HepG2 (cell line): ENCODE measurements at regions not wholly inside any gene's neighbourhood (a gene's known extent, or its start where the extent isn't known, plus 50 kb on each side); places are given as distances from the start of the nearest gene placed in this dataset.

Source experiments
- ATAC-seq: fragments of 200-7000 bp; cut with Tn5 transposase; 3 replicates; pipeline ENCODE4 v1.9.1; 2020; ENCODE audit warnings: mild to moderate bottlenecking, moderate library complexity
- BruUV-seq: library from RNA; stranded (reverse); fragments of 400-500 nt; replicated peaks from 2 replicates; lab custom pipeline; 2021; lab: Mats Ljungman, UMichigan
- CTCF ChIA-PET: fragments of 300-600 bp; formaldehyde crosslinking; extraction: SDS; loops from one replicate; lab custom pipeline; 2021; ENCODE audit warnings: low total read pairs, inconsistent platforms, low intra/inter-chr PET ratio; lab: Yijun Ruan, JAX
- POLR2A ChIA-PET: fragments of 350-600 bp; sonication (Branson Sonifier 250); formaldehyde crosslinking; loops from one replicate; lab custom pipeline; 2020; ENCODE audit warnings: antibody characterized with exemption, inconsistent platforms; lab: Yijun Ruan, JAX
- DNase-seq: peaks from one replicate; pipeline ENCODE4 v3.0.0-alpha.2; 2015; ENCODE audit warnings: low spot score
- FAIRE-seq: peaks from 3 replicates; lab custom pipeline; 2011; peaks lifted over from hg19 to GRCh38; lab: Jason Lieb, UNC
- H2AFZ ChIP-seq: one replicate; pipeline ENCODE4 v1.6.1; 2011; ENCODE audit warnings: low read length, inconsistent platforms
- H3K27ac ChIP-seq: fragments of 300-600 bp; 3 replicates; pipeline ENCODE4 v1.8.0; 2011; ENCODE audit warnings: mixed run types, mild to moderate bottlenecking, mixed read lengths, low read length, inconsistent platforms; ENCODE audit not compliant: insufficient read depth; ENCODE audit errors: extremely low read length
- H3K27me3 ChIP-seq, 2 experiments: fragments of 200-600 bp in 1 of 2; 2 replicates in 1 of 2; 3 replicates in 1 of 2; pipeline versions ENCODE4 v1.6.0 to v1.8.0; 2011; ENCODE audit warnings: low read length in 2 of 2, mild to moderate bottlenecking in 2 of 2, moderate library complexity in 2 of 2, inconsistent platforms in 1 of 2; ENCODE audit not compliant: insufficient read depth in 2 of 2, control insufficient read depth in 1 of 2
- H3K36me3 ChIP-seq, 2 experiments: fragments of 200-600 bp in 1 of 2; replicated peaks in 1 of 2; 2 replicates in 1 of 2; 3 replicates in 1 of 2; pipeline versions ENCODE4 v1.5.1 to v1.8.0; 2011; ENCODE audit warnings: low read length in 2 of 2, inconsistent platforms in 1 of 2; ENCODE audit not compliant: insufficient read depth in 2 of 2, control insufficient read depth in 1 of 2
- H3K4me1 ChIP-seq: 2 replicates; pipeline ENCODE4 v1.5.1; 2012; ENCODE audit warnings: low read length, inconsistent platforms; ENCODE audit not compliant: insufficient read depth
- H3K4me2 ChIP-seq: 2 replicates; pipeline ENCODE4 v1.6.0; 2011; ENCODE audit warnings: low read depth, low read length, inconsistent platforms
- H3K4me3 ChIP-seq, 3 experiments: fragments of 200-600 bp in 1 of 3; sonication (generic), shearing (Covaris generic) in 1 of 3; replicated peaks in 1 of 3; 2 replicates each; pipeline ENCODE4 v1.5.1; 2011 to 2016; ENCODE audit warnings: low read length in 3 of 3, inconsistent platforms in 2 of 3, low read depth in 2 of 3, mild to moderate bottlenecking in 2 of 3, control low read depth in 1 of 3, mixed read lengths in 1 of 3; ENCODE audit not compliant: insufficient read depth in 1 of 3
- H3K79me2 ChIP-seq: one replicate; pipeline ENCODE4 v1.6.1; 2011; ENCODE audit warnings: low read length, inconsistent platforms; ENCODE audit not compliant: insufficient read depth
- H3K9ac ChIP-seq: 2 replicates; pipeline ENCODE4 v1.6.0; 2011; ENCODE audit warnings: mild to moderate bottlenecking, low read depth, low read length, inconsistent platforms; ENCODE audit not compliant: insufficient read depth
- H3K9me3 ChIP-seq: 2 replicates; pipeline ENCODE4 v1.5.1; 2012; ENCODE audit warnings: mild to moderate bottlenecking, low read length
- H4K20me1 ChIP-seq: 2 replicates; pipeline ENCODE4 v1.6.0; 2011; ENCODE audit warnings: inconsistent platforms, mild to moderate bottlenecking, low read length, moderate library complexity; ENCODE audit not compliant: insufficient read depth
- CENPT ChIP-seq: sonication (generic); formaldehyde crosslinking; IDR thresholded peaks from 2 replicates; pipeline ENCODE4 v1.8.0; 2022; ENCODE audit warnings: low read depth, mild to moderate bottlenecking, moderate library complexity, missing genetic modification reagents
- HOXA9 ChIP-seq: sonication (generic); formaldehyde crosslinking; IDR thresholded peaks from 2 replicates; pipeline ENCODE4 v1.8.1; 2022; ENCODE audit warnings: missing genetic modification reagents, mild to moderate bottlenecking, moderate library complexity, borderline replicate concordance
- KLF6 ChIP-seq: IDR thresholded peaks from 2 replicates; pipeline ENCODE4 v1.8.0; 2016; ENCODE audit warnings: missing biosample characterization, missing genetic modification reagents
- NFYC ChIP-seq: IDR thresholded peaks from 2 replicates; pipeline ENCODE4 v1.6.1; 2016; ENCODE audit warnings: missing genetic modification reagents, missing compliant biosample characterization
- POGZ ChIP-seq: sonication (generic); formaldehyde crosslinking; IDR thresholded peaks from 2 replicates; pipeline ENCODE4 v1.4.0; 2020; ENCODE audit warnings: mild to moderate bottlenecking, missing genetic modification reagents
- POLR2G ChIP-seq: fragments of 200-400 bp; formaldehyde crosslinking; IDR thresholded peaks from 2 replicates; pipeline ENCODE4 v1.6.1; 2018; ENCODE audit warnings: mild to moderate bottlenecking, low read depth, low read length, moderate library complexity
- SMC3 ChIP-seq: IDR thresholded peaks from 2 replicates; pipeline ENCODE4 v1.6.1; 2011; ENCODE audit warnings: low read length, improper control_type of control experiment
- TAF15 ChIP-seq: fragments of 200-400 bp; formaldehyde crosslinking; IDR thresholded peaks from one replicate; pipeline ENCODE4 v1.6.1; 2018; ENCODE audit warnings: mild to moderate bottlenecking, low read depth, low read length; ENCODE audit not compliant: poor library complexity, severe bottlenecking
- TARDBP ChIP-seq: sonication (generic); formaldehyde crosslinking; IDR thresholded peaks from 2 replicates; pipeline ENCODE4 v1.8.0; 2022; ENCODE audit warnings: mild to moderate bottlenecking, missing genetic modification reagents
- TBP ChIP-seq: sonication (generic); formaldehyde crosslinking; IDR thresholded peaks from 2 replicates; pipeline ENCODE4 v1.5.0; 2020; ENCODE audit warnings: missing genetic modification reagents
- XRCC5 ChIP-seq: fragments of 200-400 bp; formaldehyde crosslinking; optimal IDR thresholded peaks from 2 replicates; pipeline ENCODE3; 2017; ENCODE audit warnings: mild to moderate bottlenecking, low read length
- ZNF432 ChIP-seq: sonication (generic); formaldehyde crosslinking; IDR thresholded peaks from 2 replicates; pipeline ENCODE4 v1.5.0; 2020; ENCODE audit warnings: missing genetic modification reagents, mild to moderate bottlenecking, borderline replicate concordance
- WGBS: methylation state at CpG from one replicate; pipeline ENCODE4 v1.1.6; 2017; ENCODE audit warnings: low lambda C conversion rate; 5-methylcytosine and 5-hydroxymethylcytosine counted together
- in situ Hi-C: cut with HindIII; loops from 2 replicates; pipeline ENCODE4 v1.10.0; 2017; ENCODE audit warnings: low pct_unique_long_range_greater_than_20kb; ENCODE audit not compliant: extremely low pct_ligation_motif_present
- intact Hi-C: fragments of 100-400 bp; cut with micrococcal nuclease; formaldehyde crosslinking; loops from one replicate; pipeline ENCODE4 v1.10.0; 2022; ENCODE audit not compliant: unreplicated experiment
- TF ChIP-seq, protein P1 (sequence below): sonication (generic); formaldehyde crosslinking; IDR thresholded peaks from 2 replicates; pipeline ENCODE4 v1.4.0; 2020; ENCODE audit warnings: missing genetic modification reagents
- TF ChIP-seq, protein P2 (sequence below): sonication (generic); formaldehyde crosslinking; IDR thresholded peaks from 2 replicates; pipeline ENCODE4 v1.4.0; 2020; ENCODE audit warnings: missing genetic modification reagents
- TF ChIP-seq, protein P3 (sequence below): sonication (generic); formaldehyde crosslinking; IDR thresholded peaks from 2 replicates; pipeline ENCODE4 v1.4.0; 2020; ENCODE audit warnings: missing genetic modification reagents
- TF ChIP-seq, protein P4 (sequence below): IDR thresholded peaks from 2 replicates; pipeline ENCODE4 v1.6.1; 2018; ENCODE audit warnings: missing genetic modification reagents, mild to moderate bottlenecking, missing compliant biosample characterization

DNA sequence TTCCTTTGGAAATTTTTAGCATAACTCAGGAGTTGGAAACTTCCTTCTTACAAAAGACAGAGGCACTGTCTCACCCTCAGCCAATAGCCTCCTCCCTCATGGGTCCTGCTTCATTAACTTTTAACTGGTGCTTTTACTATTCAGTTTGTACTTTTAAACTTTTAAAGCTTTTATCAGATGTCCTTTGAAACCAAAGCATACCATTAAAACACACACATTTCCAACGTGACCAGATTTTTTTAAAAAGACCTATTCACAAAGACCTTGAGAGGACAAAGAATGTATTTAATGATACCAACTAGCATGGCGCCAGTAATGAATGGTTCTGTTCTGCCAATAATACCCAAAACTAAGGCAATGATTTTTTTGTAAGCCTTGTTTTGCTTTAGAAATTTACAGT, 173.6 kb upstream of the EEA1 start:
- H4K20me1 ChIP-seq: no peaks in the 10 kb centered on the region
- FAIRE-seq (peak; percentile 63), DNase-seq (peak; percentile 92), ATAC-seq (peak; percentile 95)
- H3K4me1 ChIP-seq: peaks cover 80% of the 10 kb centered on the region
- H3K4me2 ChIP-seq: peak overlapping the region; percentile 45; the same call in 1 of the 2 replicates
- POLR2A ChIA-PET: interaction anchor here (1.0 to 1.4 kb wide), 2 partner anchors 19 to 87 kb away, joined by 3 to 11 read pairs; no protein-coding TSS in a partner anchor
- 14% methylated on average over 2 of the region's 2 CpGs for WGBS
- no peak overlapping the region for H3K4me3 ChIP-seq
- H3K27me3 ChIP-seq: no peaks in the 10 kb centered on the region
- no TSS peak for BruUV-seq
- intact Hi-C loops (loop anchor here (1.0 kb wide), 2 partner anchors 20 to 96 kb away; no protein-coding TSS in a partner anchor), in situ Hi-C loops (no loop called here)
- H3K79me2 ChIP-seq: no peaks in the 10 kb centered on the region
- no peak overlapping the region for H2AFZ ChIP-seq
- H3K27ac ChIP-seq: peak overlapping the region; percentile 91
- H3K9me3 ChIP-seq: no peaks in the 10 kb centered on the region
- H3K36me3 ChIP-seq: no peaks in the 10 kb centered on the region
- CTCF ChIA-PET: no interaction called here
- H3K9ac ChIP-seq: no peak overlapping the region; the same call in 1 of the 2 replicates
- TF ChIP-seq SMC3 (no peak), POGZ (CRISPR knock-in tag) (no peak), ZNF432 (CRISPR knock-in tag) (no peak), NFYC (0 out of 2 replicates have a peak, but pooled peaks have one; percentile 38), POLR2G (no peak), XRCC5 (no peak), TAF15 (no peak), TARDBP (CRISPR knock-in tag) (0 out of 2 replicates have a peak, but pooled peaks have one; percentile 32), TBP (CRISPR knock-in tag) (no peak), HOXA9 (CRISPR knock-in tag) (no peak), CENPT (CRISPR knock-in tag) (no peak), KLF6 (CRISPR knock-in tag) (no peak)
- TF ChIP-seq, protein P1, sequence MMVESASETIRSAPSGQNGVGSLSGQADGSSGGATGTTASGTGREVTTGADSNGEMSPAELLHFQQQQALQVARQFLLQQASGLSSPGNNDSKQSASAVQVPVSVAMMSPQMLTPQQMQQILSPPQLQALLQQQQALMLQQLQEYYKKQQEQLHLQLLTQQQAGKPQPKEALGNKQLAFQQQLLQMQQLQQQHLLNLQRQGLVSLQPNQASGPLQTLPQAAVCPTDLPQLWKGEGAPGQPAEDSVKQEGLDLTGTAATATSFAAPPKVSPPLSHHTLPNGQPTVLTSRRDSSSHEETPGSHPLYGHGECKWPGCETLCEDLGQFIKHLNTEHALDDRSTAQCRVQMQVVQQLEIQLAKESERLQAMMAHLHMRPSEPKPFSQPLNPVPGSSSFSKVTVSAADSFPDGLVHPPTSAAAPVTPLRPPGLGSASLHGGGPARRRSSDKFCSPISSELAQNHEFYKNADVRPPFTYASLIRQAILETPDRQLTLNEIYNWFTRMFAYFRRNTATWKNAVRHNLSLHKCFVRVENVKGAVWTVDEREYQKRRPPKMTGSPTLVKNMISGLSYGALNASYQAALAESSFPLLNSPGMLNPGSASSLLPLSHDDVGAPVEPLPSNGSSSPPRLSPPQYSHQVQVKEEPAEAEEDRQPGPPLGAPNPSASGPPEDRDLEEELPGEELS: peak; percentile 51
- TF ChIP-seq, protein P2, sequence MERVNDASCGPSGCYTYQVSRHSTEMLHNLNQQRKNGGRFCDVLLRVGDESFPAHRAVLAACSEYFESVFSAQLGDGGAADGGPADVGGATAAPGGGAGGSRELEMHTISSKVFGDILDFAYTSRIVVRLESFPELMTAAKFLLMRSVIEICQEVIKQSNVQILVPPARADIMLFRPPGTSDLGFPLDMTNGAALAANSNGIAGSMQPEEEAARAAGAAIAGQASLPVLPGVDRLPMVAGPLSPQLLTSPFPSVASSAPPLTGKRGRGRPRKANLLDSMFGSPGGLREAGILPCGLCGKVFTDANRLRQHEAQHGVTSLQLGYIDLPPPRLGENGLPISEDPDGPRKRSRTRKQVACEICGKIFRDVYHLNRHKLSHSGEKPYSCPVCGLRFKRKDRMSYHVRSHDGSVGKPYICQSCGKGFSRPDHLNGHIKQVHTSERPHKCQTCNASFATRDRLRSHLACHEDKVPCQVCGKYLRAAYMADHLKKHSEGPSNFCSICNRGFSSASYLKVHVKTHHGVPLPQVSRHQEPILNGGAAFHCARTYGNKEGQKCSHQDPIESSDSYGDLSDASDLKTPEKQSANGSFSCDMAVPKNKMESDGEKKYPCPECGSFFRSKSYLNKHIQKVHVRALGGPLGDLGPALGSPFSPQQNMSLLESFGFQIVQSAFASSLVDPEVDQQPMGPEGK (CRISPR knock-in tag): no peak; the same call in 1 of the 2 replicates
- TF ChIP-seq, protein P3, sequence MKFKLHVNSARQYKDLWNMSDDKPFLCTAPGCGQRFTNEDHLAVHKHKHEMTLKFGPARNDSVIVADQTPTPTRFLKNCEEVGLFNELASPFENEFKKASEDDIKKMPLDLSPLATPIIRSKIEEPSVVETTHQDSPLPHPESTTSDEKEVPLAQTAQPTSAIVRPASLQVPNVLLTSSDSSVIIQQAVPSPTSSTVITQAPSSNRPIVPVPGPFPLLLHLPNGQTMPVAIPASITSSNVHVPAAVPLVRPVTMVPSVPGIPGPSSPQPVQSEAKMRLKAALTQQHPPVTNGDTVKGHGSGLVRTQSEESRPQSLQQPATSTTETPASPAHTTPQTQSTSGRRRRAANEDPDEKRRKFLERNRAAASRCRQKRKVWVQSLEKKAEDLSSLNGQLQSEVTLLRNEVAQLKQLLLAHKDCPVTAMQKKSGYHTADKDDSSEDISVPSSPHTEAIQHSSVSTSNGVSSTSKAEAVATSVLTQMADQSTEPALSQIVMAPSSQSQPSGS: peak; percentile 45; the same call in 1 of the 2 replicates
- TF ChIP-seq, protein P4, sequence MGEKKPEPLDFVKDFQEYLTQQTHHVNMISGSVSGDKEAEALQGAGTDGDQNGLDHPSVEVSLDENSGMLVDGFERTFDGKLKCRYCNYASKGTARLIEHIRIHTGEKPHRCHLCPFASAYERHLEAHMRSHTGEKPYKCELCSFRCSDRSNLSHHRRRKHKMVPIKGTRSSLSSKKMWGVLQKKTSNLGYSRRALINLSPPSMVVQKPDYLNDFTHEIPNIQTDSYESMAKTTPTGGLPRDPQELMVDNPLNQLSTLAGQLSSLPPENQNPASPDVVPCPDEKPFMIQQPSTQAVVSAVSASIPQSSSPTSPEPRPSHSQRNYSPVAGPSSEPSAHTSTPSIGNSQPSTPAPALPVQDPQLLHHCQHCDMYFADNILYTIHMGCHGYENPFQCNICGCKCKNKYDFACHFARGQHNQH (CRISPR knock-in tag): no peak
